Spinal cord (tissue), 9 donors: ENCODE measurements at regions not wholly inside any gene's neighbourhood (a gene's known extent, or its start where the extent isn't known, plus 50 kb on each side); places are given as distances from the start of the nearest gene placed in this dataset.

Experiments
- DNase-seq, 6 donors: peaks; one replicate each; pipeline versions ENCODE4 v3.0.0 to v3.0.0-alpha.2; 2013 to 2015; ENCODE audit warnings: low spot score in 6 of 6, low read depth in 4 of 6
- H3K27ac ChIP-seq: one replicate; pipeline ENCODE4 v1.5.1; 2013; ENCODE audit warnings: low read depth, low read length, control low read depth
- H3K27me3 ChIP-seq: one replicate; pipeline ENCODE4 v1.6.1; 2013; ENCODE audit warnings: low read length; ENCODE audit not compliant: control insufficient read depth, insufficient read depth
- H3K36me3 ChIP-seq: one replicate; pipeline ENCODE4 v1.6.1; 2013; ENCODE audit warnings: low read length; ENCODE audit not compliant: control insufficient read depth, insufficient read depth
- H3K4me1 ChIP-seq: one replicate; pipeline ENCODE4 v1.6.1; 2013; ENCODE audit warnings: low read length; ENCODE audit not compliant: control insufficient read depth, insufficient read depth
- H3K4me3 ChIP-seq: one replicate; pipeline ENCODE4 v1.5.1; 2013; ENCODE audit warnings: low read depth, low read length, control low read depth
- H3K9me3 ChIP-seq: one replicate; pipeline ENCODE4 v1.6.1; 2013; ENCODE audit warnings: low read length; ENCODE audit not compliant: control insufficient read depth, insufficient read depth
- WGBS: methylation state at CpG from one replicate; pipeline ENCODE4 v1.1.5; 2013; ENCODE audit warnings: missing lambda C conversion rate; ENCODE audit not compliant: insufficient coverage; 5-methylcytosine and 5-hydroxymethylcytosine counted together
- donor health status: healthy.

DNA sequence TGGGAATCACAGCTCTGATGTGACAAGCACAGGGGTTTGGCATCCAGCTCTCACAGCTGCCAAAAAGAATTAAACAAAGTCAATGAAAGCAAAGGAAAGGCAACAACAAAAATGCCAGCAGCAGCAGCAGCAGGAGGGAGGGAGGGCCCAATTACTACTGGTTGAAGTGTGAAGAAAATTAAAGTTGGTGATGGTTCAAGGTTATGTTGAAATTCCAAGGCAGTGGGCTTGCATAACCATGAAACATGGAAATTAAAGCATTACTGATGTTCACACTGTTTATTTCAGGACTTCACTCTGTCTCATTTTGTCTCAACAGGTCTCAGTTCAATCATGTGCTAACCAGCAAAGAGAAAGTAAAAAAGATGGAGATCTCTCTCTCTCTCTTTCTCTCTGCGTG is 220.3 kb upstream of the LYPLAL1 start:
- no peaks in the 10 kb centered on the region for H3K27me3 ChIP-seq
- no peaks in the 10 kb centered on the region for H3K4me1 ChIP-seq
- no CpG with 5 or more reads among the region's 1 CpG for WGBS
- no peak overlapping the region for H3K27ac ChIP-seq
- DNase-seq = peak in 1 of 6 donors; percentile 6
- H3K4me3 ChIP-seq = no peak overlapping the region
- no peaks in the 10 kb centered on the region for H3K36me3 ChIP-seq
- H3K9me3 ChIP-seq = no peaks in the 10 kb centered on the region

GRCh38 chr1:218957971-218958370 is 215.7 kb upstream of the LYPLAL1 start:
- H3K27ac ChIP-seq = peak overlapping the region; percentile 29
- WGBS = no CpG with 5 or more reads among the region's 2 CpGs

DNA sequence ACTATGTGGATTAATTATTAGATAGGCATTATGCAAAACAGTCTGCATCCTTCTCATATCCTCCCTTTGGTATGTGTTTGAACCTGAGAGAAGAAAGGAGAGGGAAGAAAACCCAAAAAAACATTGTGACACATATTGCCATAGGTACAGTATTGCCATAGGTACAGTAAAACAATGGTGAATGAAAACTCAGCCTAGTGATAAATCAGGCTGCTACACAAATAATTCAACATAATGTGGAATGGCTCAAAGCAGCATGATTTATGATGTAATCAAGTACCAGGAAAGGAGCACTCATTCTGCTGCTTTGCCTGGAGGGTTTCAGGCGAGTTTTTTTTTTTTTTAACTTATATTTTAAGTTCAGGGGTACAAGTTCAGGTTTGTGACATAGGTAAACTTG is 213.9 kb upstream of the LYPLAL1 start:
- no CpG with 5 or more reads among the region's 1 CpG for WGBS
- H3K36me3 ChIP-seq = no peaks in the 10 kb centered on the region
- H3K4me1 ChIP-seq = no peaks in the 10 kb centered on the region
- H3K27ac ChIP-seq = no peak overlapping the region
- no peak for DNase-seq
- no peak overlapping the region for H3K4me3 ChIP-seq
- H3K9me3 ChIP-seq = no peaks in the 10 kb centered on the region
- H3K27me3 ChIP-seq = no peaks in the 10 kb centered on the region

More at GRCh38 chr1:218957971-218958370, 215.7 kb upstream of the LYPLAL1 start:
- Histone ChIP-seq H3K27me3 (no peaks in the 10 kb centered on the region), H3K4me3 (no peak overlapping the region), H3K9me3 (no peaks in the 10 kb centered on the region), H3K36me3 (no peaks in the 10 kb centered on the region), H3K4me1 (no peaks in the 10 kb centered on the region)
- DNase-seq = peak in 1 of 6 donors; percentile 9

DNA sequence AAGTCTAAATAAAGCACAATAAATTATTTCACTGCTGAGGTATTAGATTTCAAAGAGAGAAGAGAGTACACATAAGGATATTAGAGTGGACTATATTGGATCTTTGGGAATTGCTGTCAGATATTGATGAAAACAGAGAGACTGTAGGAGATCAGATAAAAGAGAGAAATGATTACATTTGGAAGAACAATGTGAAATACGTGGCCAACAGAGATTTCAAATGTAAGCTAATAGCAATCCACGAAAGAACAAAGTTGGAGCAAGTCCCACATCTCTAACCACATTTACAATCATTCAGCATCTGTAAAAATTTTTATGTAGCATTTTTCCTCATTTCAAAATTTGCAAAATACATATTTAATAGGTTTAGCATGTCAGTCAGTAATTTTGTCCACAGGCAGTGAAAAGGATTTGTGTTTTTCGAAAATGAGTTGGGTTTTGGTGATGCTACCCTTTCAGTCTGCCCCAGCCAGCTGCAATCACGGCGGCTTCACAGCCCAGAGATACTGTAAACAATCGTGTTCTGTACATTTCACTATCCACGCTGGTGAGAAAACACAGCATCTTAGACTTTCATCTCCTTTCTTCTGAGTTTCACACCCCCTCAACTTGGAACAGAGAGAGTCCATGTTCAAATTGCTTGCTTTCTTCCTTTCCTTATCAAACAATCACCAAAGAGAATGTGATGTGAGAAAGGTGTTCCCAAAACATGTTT is 209.1 kb upstream of the LYPLAL1 start:
- DNase-seq = peak in 1 of 6 donors; percentile 34
- Histone ChIP-seq H3K27ac (no peak overlapping the region), H3K4me1 (no peaks in the 10 kb centered on the region), H3K9me3 (peaks cover 3% of the 10 kb centered on the region), H3K36me3 (no peaks in the 10 kb centered on the region), H3K27me3 (no peaks in the 10 kb centered on the region), H3K4me3 (no peak overlapping the region)
- WGBS = 79% methylated on average over 4 of the region's 7 CpGs

DNA sequence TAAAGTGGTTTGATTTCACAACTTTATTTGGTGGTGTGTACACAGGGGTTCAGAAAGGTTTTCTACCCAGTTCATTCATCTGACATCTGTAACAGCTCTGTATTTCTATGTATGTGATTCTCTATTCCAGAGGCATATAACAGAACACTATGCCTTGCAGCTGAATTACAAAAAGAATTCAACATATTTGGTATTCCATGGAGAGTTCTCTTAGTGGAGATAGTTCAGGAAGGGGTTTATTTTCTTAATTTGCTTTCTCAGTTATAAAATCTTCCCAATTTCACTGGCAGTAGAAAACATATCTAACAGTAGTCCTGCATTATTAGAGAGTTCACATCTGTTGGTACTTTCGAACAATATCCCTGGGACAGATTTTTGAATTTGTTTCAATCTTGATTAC is 207.9 kb upstream of the LYPLAL1 start:
- no peak overlapping the region for H3K27ac ChIP-seq
- H3K4me3 ChIP-seq = no peak overlapping the region
- no peaks in the 10 kb centered on the region for H3K36me3 ChIP-seq
- peaks cover 3% of the 10 kb centered on the region for H3K9me3 ChIP-seq
- no peaks in the 10 kb centered on the region for H3K27me3 ChIP-seq
- H3K4me1 ChIP-seq = no peaks in the 10 kb centered on the region
- WGBS = no CpG with 5 or more reads among the region's 1 CpG
- DNase-seq = no peak

DNA sequence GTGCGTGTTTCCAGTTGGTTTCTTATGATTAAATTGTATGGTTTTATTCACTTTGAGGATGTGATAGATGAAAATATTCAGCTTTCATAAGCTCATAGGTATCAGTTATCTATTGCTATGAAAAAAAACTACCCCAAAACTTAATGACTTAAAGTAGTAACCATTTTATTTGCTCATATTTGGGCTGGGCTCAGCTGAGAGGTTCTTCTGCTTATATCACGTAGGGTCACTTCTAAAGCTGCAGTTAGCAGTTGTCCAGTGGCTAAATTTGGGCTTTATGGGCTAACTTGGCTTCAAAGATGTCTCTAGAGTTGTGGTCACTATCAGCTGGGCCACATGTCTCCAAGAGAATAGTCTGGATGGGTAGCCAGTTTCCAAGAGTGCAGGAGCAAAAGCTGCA is 206.4 kb upstream of the LYPLAL1 start:
- no peak for DNase-seq
- Histone ChIP-seq H3K4me1 (no peaks in the 10 kb centered on the region), H3K9me3 (peaks cover 3% of the 10 kb centered on the region), H3K4me3 (no peak overlapping the region), H3K27ac (no peak overlapping the region), H3K27me3 (no peaks in the 10 kb centered on the region), H3K36me3 (no peaks in the 10 kb centered on the region)
- WGBS = 92% methylated on average over 1 of the region's 2 CpGs

DNA sequence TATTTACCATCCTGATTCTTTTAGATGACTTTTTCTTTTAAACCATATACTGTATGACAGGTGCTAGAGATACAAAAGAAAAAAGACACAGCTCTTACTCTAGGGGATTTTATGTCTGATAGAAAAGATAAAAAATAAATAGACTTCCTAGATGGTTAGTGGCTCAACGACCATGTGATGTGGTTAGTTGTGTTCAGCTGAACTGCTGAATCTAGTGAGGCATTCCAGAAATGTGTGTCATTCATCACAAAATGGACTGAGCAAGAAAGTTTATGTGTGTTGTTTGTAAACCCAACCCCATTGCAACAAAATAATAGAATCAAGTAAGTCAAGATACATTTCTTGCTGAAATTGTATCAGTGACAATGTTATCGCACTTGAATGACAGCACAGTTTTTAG is 205.8 kb upstream of the LYPLAL1 start:
- DNase-seq = no peak
- Histone ChIP-seq H3K4me1 (no peaks in the 10 kb centered on the region), H3K9me3 (peaks cover 3% of the 10 kb centered on the region), H3K27me3 (no peaks in the 10 kb centered on the region), H3K27ac (no peak overlapping the region), H3K4me3 (no peak overlapping the region), H3K36me3 (no peaks in the 10 kb centered on the region)
- WGBS = 100% methylated on average over 1 of the region's 2 CpGs

- Histone ChIP-seq H3K27ac (no peak overlapping the region), H3K27me3 (no peaks in the 10 kb centered on the region), H3K4me3 (no peak overlapping the region), H3K4me1 (no peaks in the 10 kb centered on the region), H3K9me3 (peaks cover 3% of the 10 kb centered on the region), H3K36me3 (no peaks in the 10 kb centered on the region)
- WGBS = no CpG with 5 or more reads among the region's 1 CpG
- DNase-seq = no peak
These were observed 204.7 kb upstream of the LYPLAL1 start for GRCh38 chr1:218969006-218969405.

GRCh38 chr1:218970397-218970990 is 203.2 kb upstream of the LYPLAL1 start:
- Histone ChIP-seq H3K9me3 (peaks cover 3% of the 10 kb centered on the region), H3K27me3 (no peaks in the 10 kb centered on the region), H3K36me3 (no peaks in the 10 kb centered on the region), H3K4me1 (no peaks in the 10 kb centered on the region), H3K4me3 (no peak overlapping the region), H3K27ac (no peak overlapping the region)
- DNase-seq = peak in 2 of 6 donors; percentile 7 to 19
- 28% methylated on average over 2 of the region's 6 CpGs for WGBS

GRCh38 chr1:218971156-218971555 is 202.5 kb upstream of the LYPLAL1 start:
- Histone ChIP-seq H3K36me3 (no peaks in the 10 kb centered on the region), H3K4me1 (no peaks in the 10 kb centered on the region), H3K4me3 (no peak overlapping the region), H3K27ac (no peak overlapping the region), H3K9me3 (peaks cover 3% of the 10 kb centered on the region), H3K27me3 (no peaks in the 10 kb centered on the region)
- peak in 1 of 6 donors; percentile 30 for DNase-seq
- WGBS = 38% methylated on average over 1 of the region's 1 CpG
